ENCODE measurements at regions not wholly inside any gene's neighbourhood (a gene's known extent, or its start where the extent isn't known, plus 50 kb on each side); places are given as distances from the start of the nearest gene placed in this dataset.

GRCh38 chr4:166493924-166494345 is 620.9 kb downstream of the TLL1 start:
- Histone ChIP-seq H3K4me1 (ENCODE audit: low read depth) (no peaks in the 10 kb centered on the region), H3K4me3 (no peak overlapping the region), H3K9me3 (ENCODE audit: low read depth) (no peaks in the 10 kb centered on the region), H3K27ac (no peak overlapping the region), H3K36me3 (no peaks in the 10 kb centered on the region), H3K27me3 (no peaks in the 10 kb centered on the region)
- no peak for DNase-seq (ENCODE audit: low read depth in 1 of 2, low spot score in 1 of 2)
- no peak for TF ChIP-seq CTCF (IDR thresholded peaks at IDR 0.05; ENCODE audit: low read depth, low read length)

- no peak overlapping the region for H3K27ac ChIP-seq
- no peaks in the 10 kb centered on the region for H3K9me3 ChIP-seq (ENCODE audit: low read depth)
- no peaks in the 10 kb centered on the region for H3K4me1 ChIP-seq (ENCODE audit: low read depth)
- no peaks in the 10 kb centered on the region for H3K36me3 ChIP-seq
- TF ChIP-seq CTCF (IDR thresholded peaks at IDR 0.05; ENCODE audit: low read depth, low read length), result no peak
- no peaks in the 10 kb centered on the region for H3K27me3 ChIP-seq
- H3K4me3 ChIP-seq, result no peak overlapping the region
- peak in 1 of 2 donors; percentile 21 for DNase-seq (ENCODE audit: low read depth in 1 of 2, low spot score in 1 of 2)
Measured at GRCh38 chr4:166498546-166498945, 625.5 kb downstream of the TLL1 start.

GRCh38 chr4:166499820-166500219 is 626.8 kb downstream of the TLL1 start:
- no peak for TF ChIP-seq CTCF (IDR thresholded peaks at IDR 0.05; ENCODE audit: low read depth, low read length)
- no peak overlapping the region for H3K27ac ChIP-seq
- no peaks in the 10 kb centered on the region for H3K27me3 ChIP-seq
- no peaks in the 10 kb centered on the region for H3K9me3 ChIP-seq (ENCODE audit: low read depth)
- no peaks in the 10 kb centered on the region for H3K4me1 ChIP-seq (ENCODE audit: low read depth)
- peak in 1 of 2 donors; percentile 30 for DNase-seq (ENCODE audit: low read depth in 1 of 2, low spot score in 1 of 2)
- H3K4me3 ChIP-seq, result no peak overlapping the region
- no peaks in the 10 kb centered on the region for H3K36me3 ChIP-seq

- peak; percentile 58 to 62 for DNase-seq (ENCODE audit: low read depth in 1 of 2, low spot score in 1 of 2)
- H3K27ac ChIP-seq, result no peak overlapping the region
- no peaks in the 10 kb centered on the region for H3K27me3 ChIP-seq
- no peaks in the 10 kb centered on the region for H3K9me3 ChIP-seq (ENCODE audit: low read depth)
- no peaks in the 10 kb centered on the region for H3K36me3 ChIP-seq
- peak; percentile 68 for TF ChIP-seq CTCF (IDR thresholded peaks at IDR 0.05; ENCODE audit: low read depth, low read length)
- H3K4me3 ChIP-seq, result no peak overlapping the region
- H3K4me1 ChIP-seq (ENCODE audit: low read depth), result no peaks in the 10 kb centered on the region
Measured at GRCh38 chr4:166501941-166502382, 628.9 kb downstream of the TLL1 start.

- Histone ChIP-seq H3K4me1 (ENCODE audit: low read depth) (no peaks in the 10 kb centered on the region), H3K9me3 (ENCODE audit: low read depth) (no peaks in the 10 kb centered on the region), H3K27ac (no peak overlapping the region), H3K36me3 (no peaks in the 10 kb centered on the region), H3K4me3 (no peak overlapping the region), H3K27me3 (no peaks in the 10 kb centered on the region)
- no peak for TF ChIP-seq CTCF (IDR thresholded peaks at IDR 0.05; ENCODE audit: low read depth, low read length)
- DNase-seq (ENCODE audit: low read depth in 1 of 2, low spot score in 1 of 2), result no peak
Measured at GRCh38 chr4:166502660-166503059, 629.6 kb downstream of the TLL1 start.

GRCh38 chr4:166506051-166506450 is 633.0 kb downstream of the TLL1 start:
- Histone ChIP-seq H3K9me3 (ENCODE audit: low read depth) (no peaks in the 10 kb centered on the region), H3K27ac (no peak overlapping the region), H3K4me1 (ENCODE audit: low read depth) (no peaks in the 10 kb centered on the region), H3K27me3 (no peaks in the 10 kb centered on the region), H3K4me3 (no peak overlapping the region), H3K36me3 (no peaks in the 10 kb centered on the region)
- DNase-seq (ENCODE audit: low read depth in 1 of 2, low spot score in 1 of 2), result no peak
- no peak for TF ChIP-seq CTCF (IDR thresholded peaks at IDR 0.05; ENCODE audit: low read depth, low read length)

All from cardiac muscle cell (in vitro differentiated cells and primary cell).